ENCODE measurements at regions not wholly inside any gene's neighbourhood (a gene's known extent, or its start where the extent isn't known, plus 50 kb on each side); places are given as distances from the start of the nearest gene placed in this dataset.

DNA sequence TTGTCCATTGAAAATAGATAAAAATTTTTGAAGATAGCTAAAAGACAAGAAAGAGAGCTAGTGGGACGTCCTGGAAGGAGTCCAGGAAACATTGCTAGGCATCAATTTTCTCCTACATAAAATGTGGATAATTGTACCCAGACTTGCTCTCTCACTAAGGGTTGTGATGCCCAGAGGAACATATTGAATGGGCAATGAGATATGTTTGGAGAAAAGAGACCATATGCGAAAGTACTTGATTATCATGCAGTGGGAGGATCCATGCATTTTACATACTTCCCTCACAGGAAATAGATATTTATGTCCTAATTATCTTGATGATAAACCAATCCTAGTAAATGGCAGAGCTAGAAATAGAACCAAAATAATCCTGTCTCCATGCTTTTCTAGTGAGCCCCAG is 108.4 kb upstream of the TNR start:
- Mint-ChIP-seq H3K4me3 (ENCODE audit: unreplicated experiment) (no peak overlapping the region), H3K27me3 (ENCODE audit: unreplicated experiment) (no peaks in the 10 kb centered on the region), H3K27ac (ENCODE audit: unreplicated experiment) (no peak overlapping the region), H3K36me3 (ENCODE audit: unreplicated experiment) (no peaks in the 10 kb centered on the region), H3K9me3 (ENCODE audit: unreplicated experiment) (no peaks in the 10 kb centered on the region), H3K4me1 (ENCODE audit: low read depth, unreplicated experiment) (no peaks in the 10 kb centered on the region)
- TF ChIP-seq, protein P1, sequence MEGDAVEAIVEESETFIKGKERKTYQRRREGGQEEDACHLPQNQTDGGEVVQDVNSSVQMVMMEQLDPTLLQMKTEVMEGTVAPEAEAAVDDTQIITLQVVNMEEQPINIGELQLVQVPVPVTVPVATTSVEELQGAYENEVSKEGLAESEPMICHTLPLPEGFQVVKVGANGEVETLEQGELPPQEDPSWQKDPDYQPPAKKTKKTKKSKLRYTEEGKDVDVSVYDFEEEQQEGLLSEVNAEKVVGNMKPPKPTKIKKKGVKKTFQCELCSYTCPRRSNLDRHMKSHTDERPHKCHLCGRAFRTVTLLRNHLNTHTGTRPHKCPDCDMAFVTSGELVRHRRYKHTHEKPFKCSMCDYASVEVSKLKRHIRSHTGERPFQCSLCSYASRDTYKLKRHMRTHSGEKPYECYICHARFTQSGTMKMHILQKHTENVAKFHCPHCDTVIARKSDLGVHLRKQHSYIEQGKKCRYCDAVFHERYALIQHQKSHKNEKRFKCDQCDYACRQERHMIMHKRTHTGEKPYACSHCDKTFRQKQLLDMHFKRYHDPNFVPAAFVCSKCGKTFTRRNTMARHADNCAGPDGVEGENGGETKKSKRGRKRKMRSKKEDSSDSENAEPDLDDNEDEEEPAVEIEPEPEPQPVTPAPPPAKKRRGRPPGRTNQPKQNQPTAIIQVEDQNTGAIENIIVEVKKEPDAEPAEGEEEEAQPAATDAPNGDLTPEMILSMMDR (IDR thresholded peaks at IDR 0.05; ENCODE audit: partially characterized antibody, unreplicated experiment) = no peak
- no peak for DNase-seq

DNA sequence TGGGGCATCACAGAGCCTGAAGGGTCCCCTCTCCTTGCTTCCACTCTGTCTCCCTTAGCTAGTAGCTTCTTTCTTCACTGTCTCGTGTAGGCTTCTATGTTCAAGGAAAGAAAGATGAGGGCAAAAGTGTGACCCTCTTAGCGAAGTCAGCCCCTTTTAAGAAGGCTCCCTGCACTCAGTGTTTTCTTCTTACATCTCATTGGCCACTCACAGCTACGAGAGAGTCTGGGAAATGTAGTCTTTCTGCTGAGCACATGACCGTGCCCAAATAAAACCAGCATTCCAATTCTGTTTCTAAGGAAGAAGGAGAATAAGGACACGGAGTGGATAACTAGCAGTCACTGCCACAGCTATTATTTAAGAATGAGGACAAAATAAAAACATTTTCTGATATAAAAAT is 104.9 kb upstream of the TNR start:
- H3K27ac Mint-ChIP-seq (ENCODE audit: unreplicated experiment) = no peak overlapping the region
- TF ChIP-seq, protein P1 (IDR thresholded peaks at IDR 0.05; ENCODE audit: partially characterized antibody, unreplicated experiment) = no peak
- no peaks in the 10 kb centered on the region for H3K9me3 Mint-ChIP-seq (ENCODE audit: unreplicated experiment)
- no peaks in the 10 kb centered on the region for H3K27me3 Mint-ChIP-seq (ENCODE audit: unreplicated experiment)
- DNase-seq = no peak
- H3K36me3 Mint-ChIP-seq (ENCODE audit: unreplicated experiment) = no peaks in the 10 kb centered on the region
- no peaks in the 10 kb centered on the region for H3K4me1 Mint-ChIP-seq (ENCODE audit: low read depth, unreplicated experiment)
- no peak overlapping the region for H3K4me3 Mint-ChIP-seq (ENCODE audit: unreplicated experiment)

DNA sequence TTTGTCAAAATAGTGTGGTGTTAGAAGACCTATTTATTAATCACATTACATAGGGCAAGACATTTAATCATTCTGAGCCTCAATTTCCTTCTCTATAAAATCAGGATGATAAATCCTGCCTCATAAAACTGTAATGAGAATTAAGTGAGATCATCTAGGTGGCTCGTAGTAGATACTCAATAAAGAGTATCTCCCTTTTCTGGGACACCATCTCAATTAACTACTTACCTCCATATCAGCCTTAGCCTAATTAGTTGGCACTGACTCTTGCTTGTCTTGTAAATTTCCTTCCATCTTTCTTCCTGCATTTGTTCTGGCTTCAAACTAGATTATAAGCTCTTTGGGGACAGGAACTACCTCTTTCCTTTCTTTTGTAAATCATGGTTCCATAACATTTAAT is 102.6 kb upstream of the TNR start:
- Mint-ChIP-seq H3K27me3 (ENCODE audit: unreplicated experiment) (peaks cover 2% of the 10 kb centered on the region), H3K27ac (ENCODE audit: unreplicated experiment) (no peak overlapping the region)

DNA sequence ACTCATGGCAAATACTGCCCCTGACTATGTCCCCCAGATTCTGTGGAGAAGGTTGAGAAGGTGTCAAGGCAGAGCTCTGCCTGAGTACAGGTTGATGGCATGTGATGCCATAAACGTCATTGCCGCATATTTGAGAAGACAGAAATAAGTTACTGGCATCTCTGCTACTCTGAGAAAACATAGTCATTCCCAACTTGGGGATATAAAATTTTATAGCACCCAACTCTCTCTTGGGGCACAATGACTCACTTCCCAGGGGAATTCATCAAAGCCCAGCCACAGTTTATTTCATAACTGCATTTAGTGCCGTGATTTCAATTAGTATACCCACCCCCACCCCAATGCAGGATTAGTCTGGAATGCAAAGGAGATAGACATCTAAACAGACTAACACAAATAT is 101.9 kb upstream of the TNR start:
- DNase-seq = no peak
- Mint-ChIP-seq H3K27me3 (ENCODE audit: unreplicated experiment) (peaks cover 2% of the 10 kb centered on the region), H3K4me1 (ENCODE audit: low read depth, unreplicated experiment) (peaks cover 14% of the 10 kb centered on the region), H3K9me3 (ENCODE audit: unreplicated experiment) (no peaks in the 10 kb centered on the region), H3K4me3 (ENCODE audit: unreplicated experiment) (no peak overlapping the region), H3K36me3 (ENCODE audit: unreplicated experiment) (no peaks in the 10 kb centered on the region), H3K27ac (ENCODE audit: unreplicated experiment) (no peak overlapping the region)
- TF ChIP-seq, protein P1 (IDR thresholded peaks at IDR 0.05; ENCODE audit: partially characterized antibody, unreplicated experiment) = no peak

More for the DNA sequence above, 102.6 kb upstream of the TNR start:
- no peak for DNase-seq
- Mint-ChIP-seq H3K4me3 (ENCODE audit: unreplicated experiment) (no peak overlapping the region), H3K4me1 (ENCODE audit: low read depth, unreplicated experiment) (peaks cover 13% of the 10 kb centered on the region), H3K9me3 (ENCODE audit: unreplicated experiment) (no peaks in the 10 kb centered on the region), H3K36me3 (ENCODE audit: unreplicated experiment) (no peaks in the 10 kb centered on the region)
- TF ChIP-seq, protein P1 (IDR thresholded peaks at IDR 0.05; ENCODE audit: partially characterized antibody, unreplicated experiment) = no peak

GRCh38 chr1:175844877-175845276 is 101.5 kb upstream of the TNR start:
- Mint-ChIP-seq H3K36me3 (ENCODE audit: unreplicated experiment) (no peaks in the 10 kb centered on the region), H3K27ac (ENCODE audit: unreplicated experiment) (no peak overlapping the region), H3K4me1 (ENCODE audit: low read depth, unreplicated experiment) (peaks cover 14% of the 10 kb centered on the region), H3K27me3 (ENCODE audit: unreplicated experiment) (peaks cover 2% of the 10 kb centered on the region), H3K4me3 (ENCODE audit: unreplicated experiment) (no peak overlapping the region), H3K9me3 (ENCODE audit: unreplicated experiment) (no peaks in the 10 kb centered on the region)
- TF ChIP-seq, protein P1 (IDR thresholded peaks at IDR 0.05; ENCODE audit: partially characterized antibody, unreplicated experiment) = no peak
- DNase-seq = no peak
